ENCODE measurements at regions not wholly inside any gene's neighbourhood (a gene's known extent, or its start where the extent isn't known, plus 50 kb on each side); places are given as distances from the start of the nearest gene placed in this dataset.

DNA sequence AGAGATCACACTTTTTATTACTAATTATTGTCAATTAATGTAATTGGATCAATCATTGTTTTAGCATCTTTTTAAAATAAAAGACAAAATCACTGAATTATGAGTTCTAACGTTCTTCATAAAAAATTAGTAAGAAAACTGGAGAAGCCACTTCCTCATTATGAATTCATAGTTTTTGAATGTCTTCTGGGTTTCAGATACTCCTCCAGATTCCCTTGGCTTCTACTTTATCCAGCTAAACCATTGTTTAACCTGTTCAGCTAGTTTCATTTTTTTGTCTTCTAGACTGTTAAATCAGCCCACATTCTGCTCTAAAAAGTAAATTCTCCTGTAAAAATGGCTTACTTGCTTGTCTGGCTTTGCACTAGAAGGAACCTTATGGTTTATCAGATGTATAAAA, 753.4 kb upstream of the ACVR2A start:
- peaks cover 9 to 23% of the 10 kb centered on the region in 2 experiments for H3K4me1 Mint-ChIP-seq
- H3K9me3 Mint-ChIP-seq = no peaks in the 10 kb centered on the region; a peak in 2 of 5 replicates
- H3K27ac Mint-ChIP-seq = no peak overlapping the region
- H2AK5ac ChIP-seq (ENCODE audit: insufficient read length, low read length) = no peak overlapping the region
- H4K8ac ChIP-seq (replicated peaks; ENCODE audit: insufficient read length, low read depth, low read length) = no peak overlapping the region
- peaks cover 9% of the 10 kb centered on the region for H3K4me1 ChIP-seq (ENCODE audit: insufficient read depth, low read length)
- H2BK5ac ChIP-seq (ENCODE audit: insufficient read length, low read length) = no peak overlapping the region
- no peak overlapping the region for H4K91ac ChIP-seq (ENCODE audit: insufficient read length, low read depth, low read length)
- WGBS (ENCODE audit: extremely low coverage, insufficient read length, low lambda C conversion rate) = no CpG with 5 or more reads among the region's 1 CpG
- peaks cover 2% of the 10 kb centered on the region; the same call in 1 of the 2 replicates for H3K27me3 ChIP-seq (ENCODE audit: insufficient read depth, low read length)
- H3K27ac ChIP-seq (ENCODE audit: insufficient read length, low read depth, low read length) = no peak overlapping the region
- no peak overlapping the region for H3K4me2 ChIP-seq (ENCODE audit: insufficient read depth, insufficient read length, low read length)
- no peak overlapping the region for H3K18ac ChIP-seq (ENCODE audit: insufficient read length, low read depth, low read length)
- H2BK15ac ChIP-seq (ENCODE audit: low read depth, low read length) = no peak overlapping the region
- H4K20me1 ChIP-seq (ENCODE audit: control insufficient read depth, insufficient read depth, insufficient read length) = no peaks in the 10 kb centered on the region
- H3K27me3 Mint-ChIP-seq (ENCODE audit: low read depth) = peaks cover 4% of the 10 kb centered on the region; the same call in 1 of the 2 replicates
- no peaks in the 10 kb centered on the region for H3K23me2 ChIP-seq (ENCODE audit: insufficient read length, low read depth, low read length, poor library complexity, severe bottlenecking)
- no peaks in the 10 kb centered on the region for H3K9me3 ChIP-seq (ENCODE audit: control insufficient read depth, low read depth, low read length)
- H3K9ac ChIP-seq (ENCODE audit: extremely low read depth, insufficient read length, low read length) = no peak overlapping the region
- no peak overlapping the region for H3K23ac ChIP-seq (ENCODE audit: insufficient read length, low read depth, low read length)
- H4K5ac ChIP-seq (ENCODE audit: insufficient read length, low read depth, low read length) = no peak overlapping the region
- H3K14ac ChIP-seq (ENCODE audit: insufficient read depth, low read length) = no peak overlapping the region
- DNase-seq = no peak
- H2BK120ac ChIP-seq (ENCODE audit: low read depth, low read length, poor library complexity, severe bottlenecking) = no peak overlapping the region
- no peak overlapping the region for H3K4ac ChIP-seq (ENCODE audit: low read depth, low read length)
- no peaks in the 10 kb centered on the region for H3K79me2 ChIP-seq (ENCODE audit: insufficient read depth, low read length)
- 0 out of 7 replicates have a peak, but pooled peaks cover 0 to 4% (median 0%) of the 10 kb centered on the region in 3 experiments for H3K36me3 Mint-ChIP-seq (ENCODE audit: insufficient read depth in 1 of 3, low read depth in 3 of 3)
- H3K4me3 Mint-ChIP-seq = no peak overlapping the region
- H3T11ph ChIP-seq (ENCODE audit: low read length) = no peak overlapping the region
- no peak overlapping the region for H2BK12ac ChIP-seq (ENCODE audit: insufficient read length, low read depth, low read length)
- TF ChIP-seq, protein P1, sequence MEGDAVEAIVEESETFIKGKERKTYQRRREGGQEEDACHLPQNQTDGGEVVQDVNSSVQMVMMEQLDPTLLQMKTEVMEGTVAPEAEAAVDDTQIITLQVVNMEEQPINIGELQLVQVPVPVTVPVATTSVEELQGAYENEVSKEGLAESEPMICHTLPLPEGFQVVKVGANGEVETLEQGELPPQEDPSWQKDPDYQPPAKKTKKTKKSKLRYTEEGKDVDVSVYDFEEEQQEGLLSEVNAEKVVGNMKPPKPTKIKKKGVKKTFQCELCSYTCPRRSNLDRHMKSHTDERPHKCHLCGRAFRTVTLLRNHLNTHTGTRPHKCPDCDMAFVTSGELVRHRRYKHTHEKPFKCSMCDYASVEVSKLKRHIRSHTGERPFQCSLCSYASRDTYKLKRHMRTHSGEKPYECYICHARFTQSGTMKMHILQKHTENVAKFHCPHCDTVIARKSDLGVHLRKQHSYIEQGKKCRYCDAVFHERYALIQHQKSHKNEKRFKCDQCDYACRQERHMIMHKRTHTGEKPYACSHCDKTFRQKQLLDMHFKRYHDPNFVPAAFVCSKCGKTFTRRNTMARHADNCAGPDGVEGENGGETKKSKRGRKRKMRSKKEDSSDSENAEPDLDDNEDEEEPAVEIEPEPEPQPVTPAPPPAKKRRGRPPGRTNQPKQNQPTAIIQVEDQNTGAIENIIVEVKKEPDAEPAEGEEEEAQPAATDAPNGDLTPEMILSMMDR (conservative IDR thresholded peaks at IDR 0.05) = no peak
- no peaks in the 10 kb centered on the region for H3K79me1 ChIP-seq (ENCODE audit: insufficient read depth, low read depth, low read length, poor library complexity, severe bottlenecking)
- no peak overlapping the region for H2BK20ac ChIP-seq (ENCODE audit: low read depth, low read length, poor library complexity, severe bottlenecking)
- H2AFZ ChIP-seq (ENCODE audit: low read length) = no peak overlapping the region
- H3K56ac ChIP-seq (ENCODE audit: insufficient read length, low read depth, low read length) = no peak overlapping the region
